AG09319 (cell line): ENCODE measurements at regions not wholly inside any gene's neighbourhood (a gene's known extent, or its start where the extent isn't known, plus 50 kb on each side); places are given as distances from the start of the nearest gene placed in this dataset.

ENCODE experiments used
- DNase-seq: peaks from one replicate; pipeline ENCODE4 v3.0.0-alpha.2; 2010; ENCODE audit warnings: low read depth; ENCODE audit errors: extremely low read depth
- CTCF ChIP-seq: IDR thresholded peaks from 2 replicates; pipeline ENCODE4 v1.5.1; 2011; ENCODE audit warnings: low read depth, mild to moderate bottlenecking, inconsistent platforms, low read length, moderate library complexity

- no peak for DNase-seq
- no peak for TF ChIP-seq CTCF
Observed at GRCh38 chr5:133801431-133801830, 167.0 kb downstream of the C5orf15 start.

GRCh38 chr5:133799571-133800237 lies 168.7 kb downstream of the C5orf15 start:
- DNase-seq: no peak

GRCh38 chr5:133797167-133797566 lies 171.3 kb downstream of the C5orf15 start:
- no peak for DNase-seq
- TF ChIP-seq CTCF: no peak

More at GRCh38 chr5:133799571-133800237, 168.7 kb downstream of the C5orf15 start:
- TF ChIP-seq CTCF: no peak

GRCh38 chr5:133796186-133796585 lies 172.2 kb downstream of the C5orf15 start:
- TF ChIP-seq CTCF: no peak
- DNase-seq: no peak

- DNase-seq: no peak
- no peak for TF ChIP-seq CTCF
Observed at GRCh38 chr5:133794771-133795415, 173.5 kb downstream of the C5orf15 start.

- no peak for DNase-seq
Observed at GRCh38 chr5:133793756-133794465, 174.5 kb downstream of the C5orf15 start.

More at GRCh38 chr5:133793756-133794465, 174.5 kb downstream of the C5orf15 start:
- TF ChIP-seq CTCF: no peak
